ENCODE measurements at regions not wholly inside any gene's neighbourhood (a gene's known extent, or its start where the extent isn't known, plus 50 kb on each side); places are given as distances from the start of the nearest gene placed in this dataset.

DNA sequence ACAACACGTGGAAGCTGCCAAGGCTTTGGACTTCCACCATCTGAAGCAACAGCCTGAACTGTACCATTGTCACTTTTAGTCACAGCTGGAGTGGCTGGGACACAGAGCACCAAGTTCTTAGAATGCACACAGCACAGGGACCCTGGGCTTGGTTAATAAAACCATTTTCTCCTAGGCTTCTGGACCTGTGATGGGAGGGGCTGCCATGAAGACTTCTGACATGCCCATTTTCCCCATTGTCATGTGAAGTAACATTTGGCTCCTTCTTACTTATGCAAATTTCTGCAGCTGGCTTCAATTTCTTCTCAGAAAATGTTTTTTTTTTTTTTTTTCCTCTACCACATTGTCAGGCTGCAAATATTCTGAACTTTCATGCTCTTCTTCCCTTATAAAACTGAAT lies 138.6 kb upstream of the BRINP3 start:
- Histone ChIP-seq H3K9me1 (ENCODE audit: control insufficient read depth, insufficient read depth, low read length) (no peaks in the 10 kb centered on the region), H3K27ac (ENCODE audit: extremely low read depth, low read depth, low read length) (no peak overlapping the region), H3K79me2 (ENCODE audit: control insufficient read depth, insufficient read depth, low read length) (no peaks in the 10 kb centered on the region), H2AFZ (ENCODE audit: low read depth, low read length) (no peak overlapping the region), H3K27me3 (ENCODE audit: control insufficient read depth in 2 of 2, insufficient read depth in 2 of 2, low read length in 2 of 2) (no peaks in the 10 kb centered on the region), H4K20me1 (replicated peaks; ENCODE audit: control insufficient read depth, insufficient read depth, low read length) (no peaks in the 10 kb centered on the region), H3K9ac (ENCODE audit: insufficient read depth in 1 of 2, low read depth in 2 of 2, low read length in 2 of 2) (no peak overlapping the region), H3K4me2 (ENCODE audit: insufficient read depth, low read length) (no peak overlapping the region), H3K4me1 (replicated peaks in 1 of 2; ENCODE audit: control insufficient read depth in 2 of 2, insufficient read depth in 2 of 2, low read length in 2 of 2) (no peaks in the 10 kb centered on the region), H3K4me3 (no peak overlapping the region), H3K9me3 (replicated peaks; ENCODE audit: control insufficient read depth, insufficient read depth, low read depth, low read length) (no peaks in the 10 kb centered on the region; the same call in 1 of the 2 replicates), H3K36me3 (ENCODE audit: control insufficient read depth, insufficient read depth, low read length) (no peaks in the 10 kb centered on the region)
- ChIA-PET POLR2A (interaction anchor here (0.6 kb wide), 1 partner anchor 103 kb away, joined by 3 read pairs; no protein-coding TSS in a partner anchor), CTCF (ENCODE audit: low intra/inter-chr PET ratio) (no interaction called here)
- DNase-seq (ENCODE audit: extremely low read depth in 1 of 4, low spot score in 3 of 4) (no peak), FAIRE-seq (no peak), ATAC-seq (no peak)
- TF ChIP-seq POLR2A (conservative IDR thresholded peaks at IDR 0.05) (no peak), NFRKB (IDR thresholded peaks at IDR 0.05; ENCODE audit: low read depth) (no peak)
- TF ChIP-seq, protein P1, sequence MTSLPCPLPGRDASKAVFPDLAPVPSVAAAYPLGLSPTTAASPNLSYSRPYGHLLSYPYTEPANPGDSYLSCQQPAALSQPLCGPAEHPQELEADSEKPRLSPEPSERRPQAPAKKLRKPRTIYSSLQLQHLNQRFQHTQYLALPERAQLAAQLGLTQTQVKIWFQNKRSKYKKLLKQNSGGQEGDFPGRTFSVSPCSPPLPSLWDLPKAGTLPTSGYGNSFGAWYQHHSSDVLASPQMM (CRISPR knock-in tag; IDR thresholded peaks at IDR 0.05), result no peak
- TF ChIP-seq, protein P2, sequence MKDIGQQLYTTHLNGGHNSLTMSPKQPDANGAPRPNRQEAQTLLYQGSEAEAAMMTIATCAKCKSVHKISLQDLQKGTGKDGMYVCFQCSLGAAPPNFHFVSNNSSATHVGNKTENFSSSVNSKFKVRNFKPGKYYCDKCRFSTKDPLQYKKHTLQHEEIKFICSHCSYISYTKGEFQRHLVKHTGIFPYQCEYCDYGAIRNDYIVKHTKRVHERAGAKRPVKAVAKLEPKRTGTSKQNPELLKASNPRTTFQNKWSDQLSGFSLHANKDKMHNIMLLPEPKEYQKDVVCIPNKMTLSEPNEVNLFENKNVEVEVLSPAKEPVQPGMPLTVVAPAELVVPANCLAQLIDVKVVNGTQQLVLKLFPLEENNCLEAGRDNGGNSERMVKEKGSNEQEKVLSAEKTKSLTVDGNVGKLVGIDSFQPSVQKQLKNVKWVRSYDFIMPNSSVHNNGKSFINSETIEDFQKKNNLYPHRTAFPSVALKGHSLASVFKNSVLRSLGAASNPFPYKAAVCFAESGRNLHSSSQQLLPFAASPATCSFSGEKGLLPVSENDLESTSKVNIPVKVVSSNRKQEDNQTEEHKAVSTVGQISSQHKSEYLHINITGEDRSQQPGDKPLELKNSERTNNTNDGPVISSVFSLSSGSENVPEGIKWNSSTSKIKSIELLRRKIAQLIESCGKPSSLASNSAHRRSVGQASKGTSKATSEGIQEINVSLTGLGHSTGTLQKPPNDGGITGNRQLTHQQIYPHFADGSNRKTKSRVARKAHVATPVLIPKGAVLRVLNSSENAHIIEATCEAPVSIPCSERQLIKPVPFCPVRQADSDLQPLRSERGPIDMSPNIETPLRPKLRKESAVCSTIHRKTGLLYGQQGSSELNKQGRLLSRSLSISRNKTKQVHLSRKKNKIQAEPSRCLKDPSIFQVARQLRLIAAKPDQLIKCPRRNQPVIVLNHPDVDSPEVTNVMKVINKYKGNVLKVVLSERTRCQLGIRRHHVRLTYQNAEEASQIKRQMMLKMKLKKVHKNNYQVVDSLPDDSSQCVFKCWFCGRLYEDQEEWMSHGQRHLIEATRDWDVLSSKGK (CRISPR knock-in tag; IDR thresholded peaks at IDR 0.05), result no peak
- intact Hi-C loops (cut with micrococcal nuclease) (no loop called here), in situ Hi-C loops (cut with MboI) (no loop called here)
- no TSS peak for BruUV-seq (replicated peaks)
- WGBS (ENCODE audit: insufficient coverage, low coverage, missing lambda C conversion rate), result 0% methylated on average over 1 of the region's 1 CpG
